GM23338 (cell line): ENCODE measurements at regions not wholly inside any gene's neighbourhood (a gene's known extent, or its start where the extent isn't known, plus 50 kb on each side); places are given as distances from the start of the nearest gene placed in this dataset.

Experiments
- EZH2 ChIP-seq: fragments of 200-600 bp; sonication (generic); IDR thresholded peaks from one replicate; pipeline ENCODE4 v1.8.0; 2017; ENCODE audit warnings: antibody characterized with exemption, mild to moderate bottlenecking, low read depth; ENCODE audit not compliant: unreplicated experiment
- EZH2phosphoT487 ChIP-seq: fragments of 200-600 bp; sonication (generic); IDR thresholded peaks from one replicate; pipeline ENCODE4 v1.8.1; 2018; ENCODE audit warnings: antibody characterized with exemption; ENCODE audit not compliant: unreplicated experiment
- JUNB ChIP-seq: IDR thresholded peaks from one replicate; pipeline ENCODE4 v1.6.1; 2016; ENCODE audit warnings: antibody characterized with exemption; ENCODE audit not compliant: unreplicated experiment
- POLR2AphosphoS5 ChIP-seq: IDR thresholded peaks from 2 replicates; pipeline ENCODE4 v1.6.1; 2016; ENCODE audit warnings: antibody characterized with exemption, low read depth
- TF ChIP-seq, protein P1 (sequence below), 2 experiments: fragments of 200-600 bp in 1 of 2; sonication (generic) in 1 of 2; conservative IDR thresholded peaks; 2 replicates each; pipeline versions ENCODE4 v1.5.1 to v1.6.1; 2016 to 2017; ENCODE audit warnings: antibody characterized with exemption in 2 of 2, low read depth in 2 of 2, mild to moderate bottlenecking in 2 of 2, moderate library complexity in 1 of 2

DNA sequence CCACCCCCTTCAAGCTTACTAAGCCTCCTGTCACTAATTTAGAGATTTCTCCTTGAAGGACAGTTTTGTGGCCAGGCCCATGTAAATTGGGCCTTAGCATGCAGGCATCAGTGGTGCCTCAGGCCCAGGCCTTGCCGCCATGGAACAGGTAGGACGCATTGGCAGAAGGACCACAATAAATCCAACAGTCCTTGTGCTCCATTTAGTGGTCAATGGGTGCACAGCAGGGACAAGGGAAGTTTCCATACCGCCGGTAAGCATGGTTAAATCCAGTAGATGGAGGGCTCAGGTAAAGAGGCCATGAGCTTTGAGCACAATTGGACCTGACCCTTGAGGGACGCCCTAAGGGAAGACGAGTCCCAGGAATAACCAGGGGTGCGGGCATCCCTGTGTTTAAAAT is 97.3 kb downstream of the UGT2B28 start:
- TF ChIP-seq JUNB, result no peak
- no peak for TF ChIP-seq POLR2AphosphoS5
- TF ChIP-seq EZH2phosphoT487, result no peak
- TF ChIP-seq EZH2, result no peak
- TF ChIP-seq, protein P1, sequence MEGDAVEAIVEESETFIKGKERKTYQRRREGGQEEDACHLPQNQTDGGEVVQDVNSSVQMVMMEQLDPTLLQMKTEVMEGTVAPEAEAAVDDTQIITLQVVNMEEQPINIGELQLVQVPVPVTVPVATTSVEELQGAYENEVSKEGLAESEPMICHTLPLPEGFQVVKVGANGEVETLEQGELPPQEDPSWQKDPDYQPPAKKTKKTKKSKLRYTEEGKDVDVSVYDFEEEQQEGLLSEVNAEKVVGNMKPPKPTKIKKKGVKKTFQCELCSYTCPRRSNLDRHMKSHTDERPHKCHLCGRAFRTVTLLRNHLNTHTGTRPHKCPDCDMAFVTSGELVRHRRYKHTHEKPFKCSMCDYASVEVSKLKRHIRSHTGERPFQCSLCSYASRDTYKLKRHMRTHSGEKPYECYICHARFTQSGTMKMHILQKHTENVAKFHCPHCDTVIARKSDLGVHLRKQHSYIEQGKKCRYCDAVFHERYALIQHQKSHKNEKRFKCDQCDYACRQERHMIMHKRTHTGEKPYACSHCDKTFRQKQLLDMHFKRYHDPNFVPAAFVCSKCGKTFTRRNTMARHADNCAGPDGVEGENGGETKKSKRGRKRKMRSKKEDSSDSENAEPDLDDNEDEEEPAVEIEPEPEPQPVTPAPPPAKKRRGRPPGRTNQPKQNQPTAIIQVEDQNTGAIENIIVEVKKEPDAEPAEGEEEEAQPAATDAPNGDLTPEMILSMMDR (conservative IDR thresholded peaks at IDR 0.05; ENCODE audit: low read depth in 2 of 2), result peak in 1 of 2 experiments; percentile 27; a peak in 2 of 4 replicates
